Astrocyte (in vitro differentiated cells and primary cell): ENCODE measurements at regions not wholly inside any gene's neighbourhood (a gene's known extent, or its start where the extent isn't known, plus 50 kb on each side); places are given as distances from the start of the nearest gene placed in this dataset.
"Not testable (repeated sequence)": the region's sequence is repeated elsewhere in the genome, so short reads cannot be mapped to it uniquely, and the experiment has no call there.

Experiments used
- DNase-seq: peaks from one replicate; pipeline ENCODE4 v3.0.0-alpha.2; 2010; ENCODE audit warnings: low read depth
- FAIRE-seq: peaks from 2 replicates; lab custom pipeline; 2011; peaks lifted over from hg19 to GRCh38; lab: Jason Lieb, UNC
- H2AFZ ChIP-seq: 2 replicates; pipeline ENCODE4 v1.6.0; 2012; ENCODE audit warnings: low read depth, low read length, inconsistent platforms
- H3K27ac ChIP-seq: 2 replicates; pipeline ENCODE4 v1.5.1; 2011; ENCODE audit warnings: low read depth, low read length, inconsistent platforms
- H3K27me3 ChIP-seq: 2 replicates; pipeline ENCODE4 v1.6.0; 2011; ENCODE audit warnings: low read length, inconsistent platforms; ENCODE audit not compliant: insufficient read depth
- H3K36me3 ChIP-seq: 2 replicates; pipeline ENCODE4 v1.5.1; 2011; ENCODE audit warnings: low read length, inconsistent platforms; ENCODE audit not compliant: insufficient read depth
- H3K4me1 ChIP-seq: 2 replicates; pipeline ENCODE4 v1.5.1; 2011; ENCODE audit warnings: low read length, inconsistent platforms; ENCODE audit not compliant: insufficient read depth
- H3K4me2 ChIP-seq: 2 replicates; pipeline ENCODE4 v1.6.0; 2012; ENCODE audit warnings: low read length, inconsistent platforms
- H3K4me3 ChIP-seq: 2 replicates; pipeline ENCODE4 v1.5.1; 2011; ENCODE audit warnings: low read depth, mild to moderate bottlenecking, low read length, inconsistent platforms; ENCODE audit not compliant: insufficient read depth
- H3K79me2 ChIP-seq: 2 replicates; pipeline ENCODE4 v1.6.0; 2012; ENCODE audit warnings: mild to moderate bottlenecking, low read length, inconsistent platforms; ENCODE audit not compliant: insufficient read depth
- H3K9ac ChIP-seq: 2 replicates; pipeline ENCODE4 v1.6.0; 2012; ENCODE audit warnings: mild to moderate bottlenecking, low read length, inconsistent platforms
- H3K9me3 ChIP-seq: 2 replicates; pipeline ENCODE4 v1.5.1; 2012; ENCODE audit warnings: low read depth, mild to moderate bottlenecking, low read length, inconsistent platforms; ENCODE audit not compliant: insufficient read depth
- H4K20me1 ChIP-seq: 2 replicates; pipeline ENCODE4 v1.6.0; 2012; ENCODE audit warnings: low read length, inconsistent platforms; ENCODE audit not compliant: insufficient read depth
- H3K27ac Mint-ChIP-seq: one replicate; pipeline ENCODE4 v1.8.0; 2021; ENCODE audit warnings: mild to moderate bottlenecking, mixed read lengths; ENCODE audit not compliant: unreplicated experiment
- H3K27me3 Mint-ChIP-seq: one replicate; pipeline ENCODE4 v1.8.0; 2021; ENCODE audit warnings: low read depth, mixed read lengths; ENCODE audit not compliant: unreplicated experiment
- H3K36me3 Mint-ChIP-seq: one replicate; pipeline ENCODE4 v1.8.0; 2021; ENCODE audit warnings: low read depth, mixed read lengths; ENCODE audit not compliant: unreplicated experiment
- H3K4me1 Mint-ChIP-seq: one replicate; pipeline ENCODE4 v1.8.0; 2021; ENCODE audit warnings: low read depth, mixed read lengths; ENCODE audit not compliant: unreplicated experiment
- H3K4me3 Mint-ChIP-seq: one replicate; pipeline ENCODE4 v1.8.0; 2021; ENCODE audit warnings: mild to moderate bottlenecking, moderate library complexity, mixed read lengths; ENCODE audit not compliant: unreplicated experiment
- H3K9me3 Mint-ChIP-seq: one replicate; pipeline ENCODE4 v1.8.0; 2021; ENCODE audit warnings: mild to moderate bottlenecking, mixed read lengths; ENCODE audit not compliant: unreplicated experiment
- TF ChIP-seq, protein P1 (sequence below): IDR thresholded peaks from 2 replicates; pipeline ENCODE4 v1.5.1; 2011; ENCODE audit warnings: low read depth, mild to moderate bottlenecking, inconsistent platforms, low read length, moderate library complexity; ENCODE audit not compliant: insufficient read depth

DNA sequence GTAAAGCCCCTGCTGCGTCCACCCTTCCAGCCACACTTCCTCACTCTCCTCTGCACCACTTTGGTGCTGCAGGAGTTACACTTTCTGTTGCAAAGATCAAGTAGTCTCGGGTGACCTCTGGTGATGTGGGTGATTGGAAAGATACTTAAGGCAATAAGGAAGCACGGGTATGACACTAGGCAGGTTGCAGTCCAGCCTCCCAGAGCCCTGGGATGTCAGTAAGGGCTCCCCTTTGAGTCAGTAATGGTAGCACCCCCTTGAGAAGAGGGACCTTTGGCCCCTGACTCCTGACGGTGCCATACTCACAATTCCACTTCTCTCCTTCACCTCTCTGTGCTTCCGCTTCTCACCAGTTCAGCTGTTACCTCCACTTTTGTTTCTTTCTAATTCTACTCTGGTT lies 84.1 kb upstream of the KIF2A start:
- not testable (repeated sequence) for H3K9ac ChIP-seq, H2AFZ ChIP-seq, H4K20me1 ChIP-seq, H3K79me2 ChIP-seq, H3K4me1 ChIP-seq, H3K27ac Mint-ChIP-seq, DNase-seq, H3K36me3 ChIP-seq, H3K4me3 Mint-ChIP-seq, H3K9me3 ChIP-seq, H3K4me2 ChIP-seq, H3K27me3 Mint-ChIP-seq, H3K4me3 ChIP-seq, H3K9me3 Mint-ChIP-seq, FAIRE-seq, H3K4me1 Mint-ChIP-seq, H3K36me3 Mint-ChIP-seq, H3K27me3 ChIP-seq, H3K27ac ChIP-seq

DNA sequence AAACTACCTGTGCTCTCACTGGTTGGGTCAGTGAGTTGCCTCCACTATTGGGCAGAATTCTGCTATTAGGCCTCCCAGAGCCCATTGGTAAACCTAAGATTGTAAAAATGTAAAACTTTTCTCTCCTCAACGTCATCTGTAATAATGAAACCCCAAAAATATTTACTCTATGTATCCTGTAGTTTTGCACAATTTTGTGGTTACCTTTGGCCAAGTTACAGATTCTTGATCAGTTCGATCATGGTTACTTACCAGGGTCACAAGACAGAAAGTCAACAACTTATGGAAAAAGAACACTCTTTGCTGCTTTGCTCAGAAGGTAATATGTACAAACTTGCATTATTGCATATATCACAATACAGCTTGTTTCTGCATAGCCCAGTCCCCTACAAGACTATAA lies 83.7 kb upstream of the KIF2A start:
- FAIRE-seq, H3K9me3 ChIP-seq, H3K27ac Mint-ChIP-seq, H3K36me3 ChIP-seq, H3K27ac ChIP-seq, H3K27me3 ChIP-seq, H3K4me1 ChIP-seq, H3K27me3 Mint-ChIP-seq, H2AFZ ChIP-seq, H3K4me3 Mint-ChIP-seq, H3K9me3 Mint-ChIP-seq, H4K20me1 ChIP-seq, H3K4me2 ChIP-seq, H3K9ac ChIP-seq, H3K79me2 ChIP-seq, H3K36me3 Mint-ChIP-seq, H3K4me1 Mint-ChIP-seq, H3K4me3 ChIP-seq: not testable (repeated sequence)
- DNase-seq, result peak; percentile 37

DNA sequence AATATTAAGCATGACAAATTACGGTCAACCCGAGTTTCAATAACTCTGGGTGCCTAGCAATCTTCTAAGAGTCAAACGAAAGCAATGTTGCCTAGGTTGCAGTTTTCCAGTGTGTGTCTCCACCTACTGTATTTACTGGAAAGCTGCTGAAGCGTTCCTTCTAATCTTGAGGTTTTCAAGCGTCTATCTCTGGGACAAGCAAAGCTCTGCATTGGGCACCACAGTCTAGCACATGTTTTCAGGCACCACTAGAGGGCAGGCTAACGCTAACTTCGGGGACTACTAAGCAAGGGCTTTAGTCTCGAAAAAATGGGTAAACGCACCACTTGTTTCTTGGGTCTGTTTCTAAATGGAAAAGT lies 82.7 kb upstream of the KIF2A start:
- not testable (repeated sequence) for H3K27me3 ChIP-seq, H2AFZ ChIP-seq, H3K4me3 ChIP-seq, H3K79me2 ChIP-seq, H3K27ac Mint-ChIP-seq, H3K9me3 ChIP-seq, DNase-seq, H3K36me3 ChIP-seq, H3K4me3 Mint-ChIP-seq, H3K36me3 Mint-ChIP-seq, H3K27me3 Mint-ChIP-seq, FAIRE-seq, H3K9ac ChIP-seq, H4K20me1 ChIP-seq, H3K4me1 Mint-ChIP-seq, H3K9me3 Mint-ChIP-seq, H3K4me1 ChIP-seq, H3K27ac ChIP-seq
- TF ChIP-seq, protein P1, sequence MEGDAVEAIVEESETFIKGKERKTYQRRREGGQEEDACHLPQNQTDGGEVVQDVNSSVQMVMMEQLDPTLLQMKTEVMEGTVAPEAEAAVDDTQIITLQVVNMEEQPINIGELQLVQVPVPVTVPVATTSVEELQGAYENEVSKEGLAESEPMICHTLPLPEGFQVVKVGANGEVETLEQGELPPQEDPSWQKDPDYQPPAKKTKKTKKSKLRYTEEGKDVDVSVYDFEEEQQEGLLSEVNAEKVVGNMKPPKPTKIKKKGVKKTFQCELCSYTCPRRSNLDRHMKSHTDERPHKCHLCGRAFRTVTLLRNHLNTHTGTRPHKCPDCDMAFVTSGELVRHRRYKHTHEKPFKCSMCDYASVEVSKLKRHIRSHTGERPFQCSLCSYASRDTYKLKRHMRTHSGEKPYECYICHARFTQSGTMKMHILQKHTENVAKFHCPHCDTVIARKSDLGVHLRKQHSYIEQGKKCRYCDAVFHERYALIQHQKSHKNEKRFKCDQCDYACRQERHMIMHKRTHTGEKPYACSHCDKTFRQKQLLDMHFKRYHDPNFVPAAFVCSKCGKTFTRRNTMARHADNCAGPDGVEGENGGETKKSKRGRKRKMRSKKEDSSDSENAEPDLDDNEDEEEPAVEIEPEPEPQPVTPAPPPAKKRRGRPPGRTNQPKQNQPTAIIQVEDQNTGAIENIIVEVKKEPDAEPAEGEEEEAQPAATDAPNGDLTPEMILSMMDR, result peak; percentile 25
- H3K4me2 ChIP-seq, result peak overlapping the region; percentile 62

DNA sequence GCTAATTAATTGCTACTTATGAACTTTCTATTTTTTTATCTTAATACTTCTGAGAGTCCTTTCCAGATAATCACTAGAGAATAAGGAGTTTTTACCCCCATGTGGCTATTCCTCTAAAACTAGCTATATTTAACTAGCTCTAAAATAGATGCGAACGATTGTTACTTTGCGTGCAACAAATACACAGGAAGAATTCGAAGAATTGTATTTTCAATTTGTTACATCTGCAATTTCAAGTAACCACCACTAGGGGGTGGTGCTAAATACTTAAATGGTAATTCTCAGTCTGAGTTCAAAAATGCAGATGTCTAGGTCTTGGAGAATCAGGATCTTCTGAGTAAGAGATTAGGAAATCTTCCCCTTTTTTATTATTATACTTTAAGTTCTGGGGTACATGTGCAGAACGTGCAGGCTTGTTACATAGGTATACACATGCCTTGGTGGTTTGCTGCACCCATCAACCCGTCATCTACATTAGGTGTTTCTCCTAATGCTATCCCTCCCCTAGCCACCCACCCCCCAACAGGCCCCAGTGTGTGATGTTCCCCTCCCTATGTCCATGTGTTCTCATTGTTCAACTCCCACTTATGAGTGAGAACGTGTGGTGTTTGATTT lies 80.9 kb upstream of the KIF2A start:
- not testable (repeated sequence) for DNase-seq, H3K36me3 ChIP-seq, FAIRE-seq, H3K36me3 Mint-ChIP-seq, H3K4me3 Mint-ChIP-seq, H4K20me1 ChIP-seq, H3K9ac ChIP-seq, H3K4me1 ChIP-seq, H3K27me3 ChIP-seq, H3K4me1 Mint-ChIP-seq, H3K27ac Mint-ChIP-seq, H3K79me2 ChIP-seq, H3K9me3 ChIP-seq, H3K4me3 ChIP-seq, H3K9me3 Mint-ChIP-seq, H3K27ac ChIP-seq, H3K27me3 Mint-ChIP-seq, H2AFZ ChIP-seq, H3K4me2 ChIP-seq

DNA sequence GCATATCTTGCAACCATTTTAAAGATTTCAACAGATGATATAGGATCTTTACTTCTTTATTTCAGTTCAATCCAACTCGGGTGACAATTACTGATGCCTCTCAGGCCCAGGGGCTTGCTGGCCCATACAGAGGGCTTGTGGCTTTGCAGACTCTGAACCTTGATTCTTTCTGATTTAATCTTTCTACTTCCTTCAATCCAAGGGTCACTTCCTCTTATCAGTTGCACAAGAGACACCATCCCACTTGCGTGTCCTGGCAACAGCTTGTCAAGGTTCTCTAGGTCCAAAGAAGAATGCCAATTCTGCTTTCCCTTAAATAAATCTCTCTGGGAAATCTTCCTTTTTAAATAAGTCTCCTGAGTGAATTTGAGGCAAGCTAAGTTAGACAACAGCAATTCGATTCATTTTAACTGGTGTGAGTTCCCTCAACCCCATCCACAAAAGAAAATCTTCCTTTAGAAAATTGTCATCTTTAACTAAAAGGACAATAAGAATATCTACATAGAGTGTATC lies 75.1 kb upstream of the KIF2A start:
- H3K27ac ChIP-seq, H3K9ac ChIP-seq, DNase-seq, H3K9me3 Mint-ChIP-seq, H3K4me3 ChIP-seq, H3K27me3 ChIP-seq, H3K36me3 Mint-ChIP-seq, H3K27ac Mint-ChIP-seq, H3K4me1 Mint-ChIP-seq, H3K79me2 ChIP-seq, H3K4me3 Mint-ChIP-seq, H3K27me3 Mint-ChIP-seq, H2AFZ ChIP-seq, H4K20me1 ChIP-seq, H3K4me1 ChIP-seq, H3K9me3 ChIP-seq, H3K36me3 ChIP-seq, H3K4me2 ChIP-seq, FAIRE-seq: not testable (repeated sequence)
